ENCODE measurements at regions not wholly inside any gene's neighbourhood (a gene's known extent, or its start where the extent isn't known, plus 50 kb on each side); places are given as distances from the start of the nearest gene placed in this dataset.

DNA sequence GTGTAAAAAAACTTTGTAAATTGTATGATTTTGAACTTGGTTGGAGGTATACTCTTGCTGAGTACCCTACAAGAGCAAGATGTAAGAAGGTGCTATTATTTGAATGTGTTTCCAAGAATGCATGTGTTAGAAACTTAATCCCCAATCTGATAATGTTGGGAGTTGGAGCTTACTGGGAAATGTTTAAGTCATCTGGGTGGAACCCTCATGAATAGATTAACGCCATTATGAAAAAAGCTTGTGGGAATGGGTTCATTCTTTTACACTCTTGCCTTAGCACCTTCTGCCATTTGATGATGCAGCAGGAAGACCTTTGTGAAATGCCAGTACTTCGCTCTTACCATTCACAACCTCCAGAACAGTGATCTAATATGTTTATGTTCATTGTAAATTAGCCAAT lies 498.3 kb downstream of the TMEM135 start:
- no peak for TF ChIP-seq POLR2A (IDR thresholded peaks at IDR 0.05)
- TF ChIP-seq, protein P1, sequence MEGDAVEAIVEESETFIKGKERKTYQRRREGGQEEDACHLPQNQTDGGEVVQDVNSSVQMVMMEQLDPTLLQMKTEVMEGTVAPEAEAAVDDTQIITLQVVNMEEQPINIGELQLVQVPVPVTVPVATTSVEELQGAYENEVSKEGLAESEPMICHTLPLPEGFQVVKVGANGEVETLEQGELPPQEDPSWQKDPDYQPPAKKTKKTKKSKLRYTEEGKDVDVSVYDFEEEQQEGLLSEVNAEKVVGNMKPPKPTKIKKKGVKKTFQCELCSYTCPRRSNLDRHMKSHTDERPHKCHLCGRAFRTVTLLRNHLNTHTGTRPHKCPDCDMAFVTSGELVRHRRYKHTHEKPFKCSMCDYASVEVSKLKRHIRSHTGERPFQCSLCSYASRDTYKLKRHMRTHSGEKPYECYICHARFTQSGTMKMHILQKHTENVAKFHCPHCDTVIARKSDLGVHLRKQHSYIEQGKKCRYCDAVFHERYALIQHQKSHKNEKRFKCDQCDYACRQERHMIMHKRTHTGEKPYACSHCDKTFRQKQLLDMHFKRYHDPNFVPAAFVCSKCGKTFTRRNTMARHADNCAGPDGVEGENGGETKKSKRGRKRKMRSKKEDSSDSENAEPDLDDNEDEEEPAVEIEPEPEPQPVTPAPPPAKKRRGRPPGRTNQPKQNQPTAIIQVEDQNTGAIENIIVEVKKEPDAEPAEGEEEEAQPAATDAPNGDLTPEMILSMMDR (IDR thresholded peaks at IDR 0.05) = no peak

Data from tibial nerve (tissue), 3 donors.